ENCODE measurements at regions not wholly inside any gene's neighbourhood (a gene's known extent, or its start where the extent isn't known, plus 50 kb on each side); places are given as distances from the start of the nearest gene placed in this dataset.

- TF ChIP-seq CTCF (IDR thresholded peaks at IDR 0.05; ENCODE audit: extremely low read depth in 1 of 2, insufficient read depth in 1 of 2, low read depth in 1 of 2, low read length in 2 of 2) (no peak), MAX (IDR thresholded peaks at IDR 0.05; ENCODE audit: insufficient read depth, insufficient read length) (no peak), EZH2 (IDR thresholded peaks at IDR 0.05; ENCODE audit: borderline replicate concordance, low read depth, low read length, severe bottlenecking) (no peak), FOS (IDR thresholded peaks at IDR 0.05; ENCODE audit: borderline replicate concordance, insufficient read depth, low read length) (no peak), POLR2A (IDR thresholded peaks at IDR 0.05; ENCODE audit: low read depth, low read length) (no peak), POLR2AphosphoS5 (IDR thresholded peaks at IDR 0.05; ENCODE audit: insufficient read depth, low read depth, low read length) (no peak)
These were observed 2183.4 kb upstream of the ACO1 start for GRCh38 chr9:30201024-30201423.
